Neutrophil (primary cell): ENCODE measurements at regions not wholly inside any gene's neighbourhood (a gene's known extent, or its start where the extent isn't known, plus 50 kb on each side); places are given as distances from the start of the nearest gene placed in this dataset.

Experiments used
- H3K27ac ChIP-seq: fragments of 200-600 bp; sonication (generic); 2 replicates; pipeline ENCODE4 v1.5.1; 2016; ENCODE audit warnings: mild to moderate bottlenecking, moderate library complexity
- H3K27me3 ChIP-seq: fragments of 200-600 bp; sonication (generic); 2 replicates; pipeline ENCODE4 v1.6.0; 2016; ENCODE audit warnings: mild to moderate bottlenecking
- H3K36me3 ChIP-seq: fragments of 200-600 bp; sonication (generic); 2 replicates; pipeline ENCODE4 v1.5.1; 2017
- H3K4me1 ChIP-seq, 2 experiments: fragments of 200-600 bp in 1 of 2; sonication (generic) in 1 of 2; 1 replicate in 1 of 2; 2 replicates in 1 of 2; pipeline versions ENCODE4 v1.5.1 to v1.6.1; 2013 to 2016; ENCODE audit warnings: low read depth in 1 of 2, low read length in 1 of 2, mild to moderate bottlenecking in 1 of 2, moderate library complexity in 1 of 2; ENCODE audit not compliant: control insufficient read depth in 1 of 2, insufficient read depth in 1 of 2
- H3K4me3 ChIP-seq, 2 experiments: fragments of 200-600 bp in 1 of 2; sonication (generic) in 1 of 2; 1 replicate in 1 of 2; 2 replicates in 1 of 2; pipeline ENCODE4 v1.5.1; 2013 to 2016; ENCODE audit warnings: low read depth in 1 of 2, low read length in 1 of 2, mild to moderate bottlenecking in 1 of 2, moderate library complexity in 1 of 2
- H3K9me3 ChIP-seq: fragments of 200-600 bp; sonication (generic); 2 replicates; pipeline ENCODE4 v1.5.1; 2016
- TF ChIP-seq, protein P1 (sequence below): fragments of 200-600 bp; sonication (generic); IDR thresholded peaks from 2 replicates; pipeline ENCODE4 v1.5.1; 2016; ENCODE audit warnings: antibody characterized with exemption

DNA sequence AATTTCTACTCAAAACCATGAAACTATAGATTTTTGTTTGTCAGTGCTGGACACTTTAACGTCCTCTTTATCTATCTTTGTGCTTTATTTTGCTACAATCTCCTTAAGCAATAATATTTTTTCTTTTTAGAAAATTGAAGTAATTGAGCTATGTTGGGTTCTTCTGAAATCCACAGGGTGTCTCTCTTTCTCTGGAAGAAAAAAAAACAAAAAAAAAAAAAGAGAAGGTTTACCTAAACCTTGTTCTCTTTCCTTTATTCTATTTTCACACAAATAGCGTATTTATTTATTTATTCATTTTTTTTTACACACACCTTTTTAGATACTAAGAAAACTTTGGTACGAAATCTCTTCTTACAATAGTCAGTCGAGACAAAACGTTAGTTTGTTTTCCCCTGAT, 601.0 kb downstream of the EDEM1 start:
- TF ChIP-seq, protein P1, sequence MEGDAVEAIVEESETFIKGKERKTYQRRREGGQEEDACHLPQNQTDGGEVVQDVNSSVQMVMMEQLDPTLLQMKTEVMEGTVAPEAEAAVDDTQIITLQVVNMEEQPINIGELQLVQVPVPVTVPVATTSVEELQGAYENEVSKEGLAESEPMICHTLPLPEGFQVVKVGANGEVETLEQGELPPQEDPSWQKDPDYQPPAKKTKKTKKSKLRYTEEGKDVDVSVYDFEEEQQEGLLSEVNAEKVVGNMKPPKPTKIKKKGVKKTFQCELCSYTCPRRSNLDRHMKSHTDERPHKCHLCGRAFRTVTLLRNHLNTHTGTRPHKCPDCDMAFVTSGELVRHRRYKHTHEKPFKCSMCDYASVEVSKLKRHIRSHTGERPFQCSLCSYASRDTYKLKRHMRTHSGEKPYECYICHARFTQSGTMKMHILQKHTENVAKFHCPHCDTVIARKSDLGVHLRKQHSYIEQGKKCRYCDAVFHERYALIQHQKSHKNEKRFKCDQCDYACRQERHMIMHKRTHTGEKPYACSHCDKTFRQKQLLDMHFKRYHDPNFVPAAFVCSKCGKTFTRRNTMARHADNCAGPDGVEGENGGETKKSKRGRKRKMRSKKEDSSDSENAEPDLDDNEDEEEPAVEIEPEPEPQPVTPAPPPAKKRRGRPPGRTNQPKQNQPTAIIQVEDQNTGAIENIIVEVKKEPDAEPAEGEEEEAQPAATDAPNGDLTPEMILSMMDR = no peak
- H3K27ac ChIP-seq = no peak overlapping the region

DNA sequence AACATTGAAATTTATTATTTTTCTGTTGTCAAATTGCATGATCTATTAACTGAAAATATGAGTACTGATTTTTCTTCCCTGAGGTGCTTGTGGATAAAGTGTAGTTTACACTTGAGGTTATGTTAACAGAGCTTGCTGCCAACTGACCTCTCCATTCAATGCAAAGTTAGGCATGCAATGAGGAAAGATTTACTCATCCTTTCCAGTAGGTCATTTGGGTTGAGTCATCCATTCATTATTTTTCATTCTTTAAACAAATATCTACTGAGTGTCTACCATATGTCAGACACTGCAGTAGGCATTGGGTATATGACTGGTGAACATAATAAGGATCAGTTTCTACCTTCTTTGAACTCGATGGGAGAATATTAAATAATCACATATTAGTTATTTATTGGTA, 604.1 kb downstream of the EDEM1 start:
- no peaks in the 10 kb centered on the region for H3K4me1 ChIP-seq
- H3K27me3 ChIP-seq = no peaks in the 10 kb centered on the region
- TF ChIP-seq, protein P1 = no peak
- H3K9me3 ChIP-seq = no peaks in the 10 kb centered on the region
- no peak overlapping the region for H3K27ac ChIP-seq
- H3K4me3 ChIP-seq = no peak overlapping the region
- H3K36me3 ChIP-seq = no peaks in the 10 kb centered on the region

More for the DNA sequence above, 601.0 kb downstream of the EDEM1 start:
- H3K4me3 ChIP-seq = no peak overlapping the region
- no peaks in the 10 kb centered on the region for H3K36me3 ChIP-seq
- H3K4me1 ChIP-seq = no peaks in the 10 kb centered on the region
- H3K27me3 ChIP-seq = no peaks in the 10 kb centered on the region
- H3K9me3 ChIP-seq = no peaks in the 10 kb centered on the region

DNA sequence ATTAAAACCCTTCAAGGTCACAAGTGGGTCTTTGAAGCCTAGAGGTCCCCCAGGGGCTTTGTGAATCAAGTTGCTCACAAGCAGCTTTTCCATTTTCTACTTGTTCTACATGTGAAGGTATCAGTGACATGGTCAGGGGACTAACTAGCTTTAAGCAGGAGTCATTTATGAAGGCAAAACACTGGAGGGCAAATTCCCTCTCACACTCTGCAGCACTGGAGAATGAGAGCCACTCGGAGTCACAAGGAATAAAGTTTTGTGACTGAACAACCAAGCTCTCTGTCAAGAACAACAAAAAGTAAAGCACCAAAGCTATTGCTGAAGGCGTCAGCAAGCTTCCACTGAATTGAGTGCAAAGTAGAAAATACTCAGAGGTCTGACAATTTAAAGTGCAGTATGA, 609.0 kb downstream of the EDEM1 start:
- Histone ChIP-seq H3K36me3 (no peaks in the 10 kb centered on the region), H3K27ac (no peak overlapping the region), H3K4me1 (no peaks in the 10 kb centered on the region), H3K27me3 (no peaks in the 10 kb centered on the region), H3K4me3 (no peak overlapping the region), H3K9me3 (no peaks in the 10 kb centered on the region)
- TF ChIP-seq, protein P1 = no peak

DNA sequence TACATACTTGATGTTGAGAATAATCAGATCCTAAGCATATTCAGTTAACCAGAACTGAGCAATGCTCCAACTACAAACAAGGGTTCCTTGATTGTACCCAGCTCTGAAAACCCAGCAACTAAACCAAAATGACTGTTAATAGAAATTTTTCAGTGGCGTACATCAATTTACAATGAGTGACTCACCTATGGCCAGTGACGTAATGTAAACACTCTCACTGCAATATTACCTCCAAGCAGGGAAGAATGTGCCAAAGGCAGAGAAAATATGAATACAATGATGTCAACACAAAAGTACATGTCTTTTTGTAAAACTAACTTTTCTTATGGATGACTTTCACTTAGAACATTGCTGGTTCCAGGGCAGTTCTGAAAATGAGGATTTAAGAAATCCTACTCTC, 611.3 kb downstream of the EDEM1 start:
- Histone ChIP-seq H3K4me3 (no peak overlapping the region), H3K36me3 (no peaks in the 10 kb centered on the region), H3K9me3 (no peaks in the 10 kb centered on the region), H3K27me3 (no peaks in the 10 kb centered on the region), H3K27ac (no peak overlapping the region), H3K4me1 (no peaks in the 10 kb centered on the region)
- TF ChIP-seq, protein P1 = no peak

DNA sequence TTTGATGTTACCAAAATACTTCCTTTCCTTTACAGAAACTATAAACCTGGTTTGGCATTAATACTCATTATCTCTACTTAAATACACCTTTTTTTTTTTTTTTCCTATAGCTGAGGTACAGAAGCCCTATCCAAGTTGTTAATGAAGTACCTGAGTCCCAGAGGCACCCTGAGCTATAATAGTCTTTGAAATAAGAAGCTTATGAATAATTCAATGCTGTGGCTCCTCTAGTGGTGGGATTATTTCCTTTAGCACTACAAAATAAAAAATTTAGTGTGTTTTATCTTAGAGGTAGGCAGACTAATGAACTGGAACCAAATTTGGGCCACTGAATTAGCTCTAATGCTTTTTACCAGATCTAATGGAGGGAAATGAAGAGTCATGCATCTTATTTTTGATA, 611.9 kb downstream of the EDEM1 start:
- TF ChIP-seq, protein P1 = no peak
- no peaks in the 10 kb centered on the region for H3K9me3 ChIP-seq

DNA sequence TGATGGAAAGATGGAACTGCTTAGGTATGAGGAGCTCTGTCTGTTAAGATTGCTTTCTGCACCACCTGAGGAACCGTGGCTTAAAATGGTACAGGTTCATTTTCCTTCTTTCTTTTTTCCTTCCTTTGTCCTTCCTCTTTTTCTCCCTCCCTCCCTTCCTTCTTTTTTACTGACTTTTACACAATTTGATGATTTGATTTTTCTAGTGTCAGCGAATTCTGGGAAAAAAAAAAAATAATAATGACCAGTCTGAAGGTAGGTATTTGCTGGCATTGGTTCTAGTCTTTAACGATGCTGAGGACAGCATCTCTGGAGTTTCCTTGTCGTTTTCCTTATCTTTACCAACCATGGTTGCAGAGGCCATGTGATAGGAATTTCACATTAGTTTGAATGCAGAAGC, 613.5 kb downstream of the EDEM1 start:
- Histone ChIP-seq H3K27ac (no peak overlapping the region), H3K27me3 (no peaks in the 10 kb centered on the region), H3K4me3 (no peak overlapping the region), H3K4me1 (no peaks in the 10 kb centered on the region), H3K36me3 (no peaks in the 10 kb centered on the region), H3K9me3 (no peaks in the 10 kb centered on the region)
- TF ChIP-seq, protein P1 = no peak

More for the DNA sequence above, 611.9 kb downstream of the EDEM1 start:
- Histone ChIP-seq H3K27ac (no peak overlapping the region), H3K36me3 (no peaks in the 10 kb centered on the region), H3K4me3 (no peak overlapping the region), H3K4me1 (no peaks in the 10 kb centered on the region), H3K27me3 (no peaks in the 10 kb centered on the region)
